ENCODE measurements at regions not wholly inside any gene's neighbourhood (a gene's known extent, or its start where the extent isn't known, plus 50 kb on each side); places are given as distances from the start of the nearest gene placed in this dataset.

DNA sequence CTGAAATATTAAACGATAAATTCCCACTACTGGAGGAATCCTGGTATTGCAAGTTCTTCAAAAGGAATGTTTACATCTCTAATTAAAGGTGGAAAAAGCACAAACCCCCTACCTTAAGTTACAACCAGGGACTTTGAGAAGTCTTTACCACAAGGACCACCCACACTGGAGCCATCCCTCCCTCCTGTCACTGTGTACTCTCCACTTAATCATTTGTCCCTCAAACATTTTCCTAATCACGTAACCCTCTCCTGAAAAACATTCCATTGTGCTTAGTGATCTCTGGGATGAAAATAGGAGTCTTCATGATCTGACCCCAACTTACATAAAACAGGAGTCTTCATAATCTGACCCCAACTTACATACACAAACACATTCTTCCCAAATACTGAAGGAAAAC is 85.7 kb downstream of the SUCLG1 start:
- H3K36me3 ChIP-seq, result no peaks in the 10 kb centered on the region
- TF ChIP-seq POLR2A (IDR thresholded peaks at IDR 0.05), result no peak
- TF ChIP-seq, protein P1, sequence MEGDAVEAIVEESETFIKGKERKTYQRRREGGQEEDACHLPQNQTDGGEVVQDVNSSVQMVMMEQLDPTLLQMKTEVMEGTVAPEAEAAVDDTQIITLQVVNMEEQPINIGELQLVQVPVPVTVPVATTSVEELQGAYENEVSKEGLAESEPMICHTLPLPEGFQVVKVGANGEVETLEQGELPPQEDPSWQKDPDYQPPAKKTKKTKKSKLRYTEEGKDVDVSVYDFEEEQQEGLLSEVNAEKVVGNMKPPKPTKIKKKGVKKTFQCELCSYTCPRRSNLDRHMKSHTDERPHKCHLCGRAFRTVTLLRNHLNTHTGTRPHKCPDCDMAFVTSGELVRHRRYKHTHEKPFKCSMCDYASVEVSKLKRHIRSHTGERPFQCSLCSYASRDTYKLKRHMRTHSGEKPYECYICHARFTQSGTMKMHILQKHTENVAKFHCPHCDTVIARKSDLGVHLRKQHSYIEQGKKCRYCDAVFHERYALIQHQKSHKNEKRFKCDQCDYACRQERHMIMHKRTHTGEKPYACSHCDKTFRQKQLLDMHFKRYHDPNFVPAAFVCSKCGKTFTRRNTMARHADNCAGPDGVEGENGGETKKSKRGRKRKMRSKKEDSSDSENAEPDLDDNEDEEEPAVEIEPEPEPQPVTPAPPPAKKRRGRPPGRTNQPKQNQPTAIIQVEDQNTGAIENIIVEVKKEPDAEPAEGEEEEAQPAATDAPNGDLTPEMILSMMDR (IDR thresholded peaks at IDR 0.05), result no peak
- no peak for DNase-seq

DNA sequence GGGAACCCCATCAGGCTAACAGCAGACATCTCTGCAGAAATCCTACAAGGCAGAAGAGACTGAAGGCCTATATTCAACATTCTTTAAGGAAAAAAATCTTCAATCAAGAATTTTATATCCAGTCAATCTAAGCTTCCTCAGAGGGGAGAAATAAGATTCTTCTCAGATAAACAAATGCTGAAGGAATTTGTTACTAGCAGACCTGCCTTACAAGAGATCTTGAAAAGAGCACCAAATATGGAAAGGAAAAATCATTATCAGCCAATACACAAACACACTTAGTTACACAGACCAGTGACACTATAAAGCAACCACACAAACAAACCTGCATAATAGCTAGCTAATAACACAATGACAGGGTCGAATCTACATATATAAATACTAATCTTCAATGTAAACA is 96.5 kb downstream of the SUCLG1 start:
- Histone ChIP-seq H3K36me3 (no peaks in the 10 kb centered on the region), H3K27me3 (no peaks in the 10 kb centered on the region), H3K27ac (no peak overlapping the region), H3K4me3 (no peak overlapping the region), H3K4me1 (no peaks in the 10 kb centered on the region), H3K9me3 (no peaks in the 10 kb centered on the region)
- TF ChIP-seq POLR2A (IDR thresholded peaks at IDR 0.05), result no peak
- TF ChIP-seq, protein P1 (IDR thresholded peaks at IDR 0.05), result no peak
- DNase-seq, result no peak

More for the DNA sequence above, 85.7 kb downstream of the SUCLG1 start:
- no peaks in the 10 kb centered on the region for H3K4me1 ChIP-seq
- no peaks in the 10 kb centered on the region for H3K27me3 ChIP-seq
- H3K4me3 ChIP-seq, result no peak overlapping the region
- H3K27ac ChIP-seq, result no peak overlapping the region
- H3K9me3 ChIP-seq, result no peaks in the 10 kb centered on the region

DNA sequence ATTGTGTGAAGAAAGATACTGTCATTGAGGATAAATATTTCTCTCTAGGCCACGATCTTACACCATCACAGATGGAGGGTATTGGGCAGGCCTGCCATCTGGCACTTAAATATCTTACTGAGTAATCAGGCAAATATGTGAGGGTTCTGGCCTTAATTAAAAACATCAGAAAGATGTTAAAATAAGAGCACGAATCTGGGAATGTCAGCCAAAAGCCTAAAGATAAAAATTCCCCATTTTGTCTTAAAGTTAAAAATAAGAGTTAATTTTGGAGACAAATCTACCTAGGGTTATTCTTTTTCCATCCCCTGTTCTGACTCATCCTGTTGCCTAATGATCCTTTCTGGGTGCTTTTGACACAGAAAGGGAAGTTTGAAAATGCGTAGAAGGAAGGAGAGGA is 121.0 kb downstream of the SUCLG1 start:
- H3K9me3 ChIP-seq, result no peaks in the 10 kb centered on the region
- H3K4me1 ChIP-seq, result no peaks in the 10 kb centered on the region
- no peak overlapping the region for H3K27ac ChIP-seq
- no peak overlapping the region for H3K4me3 ChIP-seq
- no peaks in the 10 kb centered on the region for H3K36me3 ChIP-seq
- TF ChIP-seq POLR2A (IDR thresholded peaks at IDR 0.05), result no peak
- DNase-seq, result no peak
- no peaks in the 10 kb centered on the region for H3K27me3 ChIP-seq

DNA sequence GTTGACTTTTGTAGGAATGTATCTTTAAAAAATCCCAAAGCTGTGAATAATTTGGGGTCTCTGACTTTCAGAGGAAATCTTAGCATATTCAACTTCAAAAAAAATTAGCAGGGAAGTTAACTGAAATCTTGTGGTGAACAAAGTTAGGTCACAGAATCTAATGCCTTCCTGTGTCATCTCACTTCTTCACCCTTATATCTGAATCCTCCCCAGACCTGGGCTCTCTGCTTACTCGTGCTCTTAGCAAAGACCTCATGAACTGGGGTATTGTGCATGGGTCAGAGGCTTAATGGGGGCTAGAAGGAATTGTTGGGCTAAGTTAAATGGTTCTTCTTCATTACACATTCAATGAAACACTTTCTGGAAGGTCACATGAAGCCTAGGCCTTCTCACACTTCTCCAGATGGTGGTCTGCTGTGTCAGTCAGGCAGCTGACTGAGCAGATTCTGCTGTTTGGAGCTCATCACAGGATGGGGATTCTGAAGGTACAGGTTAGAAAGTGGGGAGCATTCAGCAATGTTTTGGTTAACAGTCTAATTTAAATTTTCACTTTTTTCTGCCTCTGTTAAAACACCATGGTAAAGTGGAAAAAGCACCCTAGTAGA is 131.3 kb downstream of the SUCLG1 start:
- no peaks in the 10 kb centered on the region for H3K27me3 ChIP-seq
- no peak for DNase-seq
- TF ChIP-seq, protein P1 (IDR thresholded peaks at IDR 0.05), result no peak
- TF ChIP-seq POLR2A (IDR thresholded peaks at IDR 0.05), result no peak
- no peak overlapping the region for H3K27ac ChIP-seq
- no peaks in the 10 kb centered on the region for H3K4me1 ChIP-seq
- H3K9me3 ChIP-seq, result no peaks in the 10 kb centered on the region
- H3K36me3 ChIP-seq, result no peaks in the 10 kb centered on the region
- no peak overlapping the region for H3K4me3 ChIP-seq

DNA sequence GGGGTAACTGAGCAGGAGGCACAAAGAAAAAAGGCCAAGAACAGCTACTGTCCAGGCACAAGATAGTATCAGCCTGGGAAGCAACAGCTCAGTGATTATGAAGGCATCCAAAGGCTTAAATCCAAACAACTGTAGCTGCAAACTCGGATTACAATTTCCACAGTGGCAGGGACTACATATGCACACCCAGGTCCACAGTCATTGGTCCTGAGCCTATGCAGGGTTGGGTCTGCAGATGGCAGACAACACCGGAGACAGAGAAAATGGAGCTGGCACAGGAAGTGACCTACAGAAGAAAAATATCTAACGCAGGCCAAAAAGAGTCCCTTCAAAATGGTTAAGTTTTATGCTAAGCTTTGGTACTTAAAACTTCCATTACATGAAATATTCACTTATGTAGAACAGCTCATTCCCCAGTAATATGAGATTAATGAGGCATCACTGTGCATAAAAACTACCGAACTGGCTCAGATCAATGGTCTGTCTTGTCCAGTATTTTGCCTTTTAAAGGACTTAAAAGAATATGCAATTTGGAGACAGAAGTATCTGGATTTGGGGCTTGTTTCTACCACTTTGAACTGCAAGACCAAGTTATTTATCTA is 132.1 kb downstream of the SUCLG1 start:
- Histone ChIP-seq H3K27me3 (no peaks in the 10 kb centered on the region), H3K36me3 (no peaks in the 10 kb centered on the region), H3K4me1 (no peaks in the 10 kb centered on the region), H3K9me3 (no peaks in the 10 kb centered on the region), H3K27ac (no peak overlapping the region), H3K4me3 (no peak overlapping the region)
- no peak for DNase-seq
- TF ChIP-seq POLR2A (IDR thresholded peaks at IDR 0.05), result no peak
- TF ChIP-seq, protein P1 (IDR thresholded peaks at IDR 0.05), result no peak

DNA sequence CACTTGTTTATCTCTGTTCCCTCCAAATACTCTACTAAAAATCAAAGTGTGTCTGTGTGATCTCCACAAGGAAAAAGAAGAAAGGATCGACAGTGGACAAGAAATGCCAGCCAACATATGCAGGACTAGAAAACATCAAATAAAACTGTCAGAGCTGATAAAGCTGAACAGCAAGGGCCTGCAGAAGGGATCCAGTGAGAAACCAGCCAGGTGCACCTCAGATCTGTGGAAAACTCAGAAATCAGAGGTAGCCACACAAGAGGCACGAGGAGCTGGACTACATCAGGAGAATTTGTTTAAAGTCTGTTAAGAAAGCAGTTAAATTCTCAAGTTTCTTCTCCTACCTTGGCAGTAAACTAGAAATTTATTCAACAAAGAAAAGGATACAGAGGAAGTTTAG is 135.2 kb downstream of the SUCLG1 start:
- DNase-seq, result no peak
- H3K27me3 ChIP-seq, result no peaks in the 10 kb centered on the region
- H3K4me3 ChIP-seq, result no peak overlapping the region
- H3K9me3 ChIP-seq, result no peaks in the 10 kb centered on the region
- no peak for TF ChIP-seq POLR2A (IDR thresholded peaks at IDR 0.05)
- TF ChIP-seq, protein P1 (IDR thresholded peaks at IDR 0.05), result no peak
- no peaks in the 10 kb centered on the region for H3K4me1 ChIP-seq
- no peak overlapping the region for H3K27ac ChIP-seq
- H3K36me3 ChIP-seq, result no peaks in the 10 kb centered on the region
